ENCODE measurements at regions not wholly inside any gene's neighbourhood (a gene's known extent, or its start where the extent isn't known, plus 50 kb on each side); places are given as distances from the start of the nearest gene placed in this dataset.

GRCh38 chr7:13682626-13683025 is 306.8 kb downstream of the ETV1 start:
- no peaks in the 10 kb centered on the region for H3K36me3 ChIP-seq (ENCODE audit: control insufficient read depth, insufficient read depth, low read length)

GRCh38 chr7:13687500-13687899 is 302.0 kb downstream of the ETV1 start:
- DNase-seq (ENCODE audit: low read depth) = no peak
- no peaks in the 10 kb centered on the region for H3K27me3 ChIP-seq (ENCODE audit: control insufficient read depth, insufficient read depth, low read length)
- no peak for TF ChIP-seq CTCF (IDR thresholded peaks at IDR 0.05; ENCODE audit: insufficient read depth, low read length, poor library complexity, severe bottlenecking)
- no peak overlapping the region for H3K4me3 ChIP-seq (ENCODE audit: low read depth, low read length)
- H3K36me3 ChIP-seq (ENCODE audit: control insufficient read depth, insufficient read depth, low read length) = no peaks in the 10 kb centered on the region

More at GRCh38 chr7:13682626-13683025, 306.8 kb downstream of the ETV1 start:
- TF ChIP-seq CTCF (IDR thresholded peaks at IDR 0.05; ENCODE audit: insufficient read depth, low read length, poor library complexity, severe bottlenecking) = no peak
- DNase-seq (ENCODE audit: low read depth) = no peak
- Histone ChIP-seq H3K4me3 (ENCODE audit: low read depth, low read length) (no peak overlapping the region), H3K27me3 (ENCODE audit: control insufficient read depth, insufficient read depth, low read length) (no peaks in the 10 kb centered on the region)

GRCh38 chr7:13692548-13692947 is 296.9 kb downstream of the ETV1 start:
- no peaks in the 10 kb centered on the region for H3K36me3 ChIP-seq (ENCODE audit: control insufficient read depth, insufficient read depth, low read length)
- no peaks in the 10 kb centered on the region for H3K27me3 ChIP-seq (ENCODE audit: control insufficient read depth, insufficient read depth, low read length)
- no peak for TF ChIP-seq CTCF (IDR thresholded peaks at IDR 0.05; ENCODE audit: insufficient read depth, low read length, poor library complexity, severe bottlenecking)
- no peak for DNase-seq (ENCODE audit: low read depth)
- no peak overlapping the region for H3K4me3 ChIP-seq (ENCODE audit: low read depth, low read length)

GRCh38 chr7:13702251-13702650 is 287.2 kb downstream of the ETV1 start:
- Histone ChIP-seq H3K27me3 (ENCODE audit: control insufficient read depth, insufficient read depth, low read length) (no peaks in the 10 kb centered on the region), H3K4me3 (ENCODE audit: low read depth, low read length) (no peak overlapping the region), H3K36me3 (ENCODE audit: control insufficient read depth, insufficient read depth, low read length) (no peaks in the 10 kb centered on the region)
- no peak for TF ChIP-seq CTCF (IDR thresholded peaks at IDR 0.05; ENCODE audit: insufficient read depth, low read length, poor library complexity, severe bottlenecking)
- DNase-seq (ENCODE audit: low read depth) = no peak

- Histone ChIP-seq H3K36me3 (ENCODE audit: control insufficient read depth, insufficient read depth, low read length) (no peaks in the 10 kb centered on the region), H3K4me3 (ENCODE audit: low read depth, low read length) (no peak overlapping the region), H3K27me3 (ENCODE audit: control insufficient read depth, insufficient read depth, low read length) (no peaks in the 10 kb centered on the region)
- DNase-seq (ENCODE audit: low read depth) = no peak
- no peak for TF ChIP-seq CTCF (IDR thresholded peaks at IDR 0.05; ENCODE audit: insufficient read depth, low read length, poor library complexity, severe bottlenecking)
Measured at GRCh38 chr7:13708670-13709069, 280.8 kb downstream of the ETV1 start.

GRCh38 chr7:13713092-13713491 is 276.4 kb downstream of the ETV1 start:
- no peaks in the 10 kb centered on the region for H3K36me3 ChIP-seq (ENCODE audit: control insufficient read depth, insufficient read depth, low read length)
- no peak overlapping the region for H3K4me3 ChIP-seq (ENCODE audit: low read depth, low read length)
- DNase-seq (ENCODE audit: low read depth) = no peak
- no peaks in the 10 kb centered on the region for H3K27me3 ChIP-seq (ENCODE audit: control insufficient read depth, insufficient read depth, low read length)
- no peak for TF ChIP-seq CTCF (IDR thresholded peaks at IDR 0.05; ENCODE audit: insufficient read depth, low read length, poor library complexity, severe bottlenecking)
